ENCODE measurements at regions not wholly inside any gene's neighbourhood (a gene's known extent, or its start where the extent isn't known, plus 50 kb on each side); places are given as distances from the start of the nearest gene placed in this dataset.

DNA sequence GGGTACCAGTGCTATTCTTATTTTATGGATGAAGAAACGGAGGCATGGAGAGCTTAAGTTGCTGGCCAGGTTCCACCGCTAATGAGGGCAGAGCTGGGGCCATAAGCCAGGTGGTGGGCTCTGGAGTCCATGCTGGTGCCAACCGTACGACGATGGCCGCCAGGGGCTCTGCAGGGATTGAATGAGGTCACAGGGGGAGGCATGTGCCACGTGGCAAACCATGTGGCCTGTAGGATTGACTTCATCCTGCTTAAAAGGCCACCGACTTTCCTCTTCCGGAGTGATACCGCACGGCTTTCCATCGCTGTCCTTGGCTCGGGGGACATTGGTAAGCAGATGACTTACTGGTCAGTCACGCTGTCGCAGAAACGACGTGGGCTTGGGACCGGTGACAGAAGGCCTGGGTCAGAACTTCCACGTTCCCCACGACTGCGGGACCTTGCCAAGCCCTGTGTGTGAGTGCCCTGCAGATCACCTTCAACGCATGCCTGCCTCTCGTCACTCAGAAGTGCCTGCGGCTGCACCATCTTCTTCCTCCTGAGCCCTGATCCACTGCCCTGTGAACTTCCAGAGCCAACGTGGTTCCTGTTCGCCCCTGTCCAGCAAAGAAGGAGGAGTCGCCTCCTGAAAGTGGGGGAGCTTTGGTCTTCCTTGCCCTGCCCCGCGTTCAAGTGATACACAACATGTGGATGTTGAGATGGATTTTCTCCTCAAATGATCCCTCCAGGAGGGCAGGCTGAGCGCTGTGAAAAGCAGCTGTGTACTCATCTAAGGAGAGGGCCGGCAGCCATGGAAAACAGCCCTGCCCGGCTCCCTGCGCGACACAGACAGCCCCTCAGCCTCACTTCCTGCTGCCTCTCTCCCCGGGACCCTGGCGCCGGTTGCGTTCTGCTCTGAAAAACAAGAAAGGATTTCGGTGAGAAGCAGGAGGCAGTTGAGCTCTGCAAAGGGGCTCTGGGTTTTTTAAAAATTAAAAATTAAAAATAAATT lies 176.7 kb downstream of the C16orf95 start:
- TF ChIP-seq POLR2A (IDR thresholded peaks at IDR 0.05), result no peak
- TF ChIP-seq, protein P1, sequence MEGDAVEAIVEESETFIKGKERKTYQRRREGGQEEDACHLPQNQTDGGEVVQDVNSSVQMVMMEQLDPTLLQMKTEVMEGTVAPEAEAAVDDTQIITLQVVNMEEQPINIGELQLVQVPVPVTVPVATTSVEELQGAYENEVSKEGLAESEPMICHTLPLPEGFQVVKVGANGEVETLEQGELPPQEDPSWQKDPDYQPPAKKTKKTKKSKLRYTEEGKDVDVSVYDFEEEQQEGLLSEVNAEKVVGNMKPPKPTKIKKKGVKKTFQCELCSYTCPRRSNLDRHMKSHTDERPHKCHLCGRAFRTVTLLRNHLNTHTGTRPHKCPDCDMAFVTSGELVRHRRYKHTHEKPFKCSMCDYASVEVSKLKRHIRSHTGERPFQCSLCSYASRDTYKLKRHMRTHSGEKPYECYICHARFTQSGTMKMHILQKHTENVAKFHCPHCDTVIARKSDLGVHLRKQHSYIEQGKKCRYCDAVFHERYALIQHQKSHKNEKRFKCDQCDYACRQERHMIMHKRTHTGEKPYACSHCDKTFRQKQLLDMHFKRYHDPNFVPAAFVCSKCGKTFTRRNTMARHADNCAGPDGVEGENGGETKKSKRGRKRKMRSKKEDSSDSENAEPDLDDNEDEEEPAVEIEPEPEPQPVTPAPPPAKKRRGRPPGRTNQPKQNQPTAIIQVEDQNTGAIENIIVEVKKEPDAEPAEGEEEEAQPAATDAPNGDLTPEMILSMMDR (IDR thresholded peaks at IDR 0.05), result no peak

Data from vagina (tissue), 2 donors.